Activated CD8-positive, alpha-beta memory T cell treated with anti-CD3 and anti-CD28 coated beads, Interleukin-2, amount 50 U/mL, for 24 hours (primary cell): ENCODE measurements at regions not wholly inside any gene's neighbourhood (a gene's known extent, or its start where the extent isn't known, plus 50 kb on each side); places are given as distances from the start of the nearest gene placed in this dataset.
"Not testable (repeated sequence)": the region's sequence is repeated elsewhere in the genome, so short reads cannot be mapped to it uniquely, and the experiment has no call there.

Experiments used
- DNase-seq: peaks from one replicate; pipeline ENCODE4 v3.0.0-alpha.2; 2020; ENCODE audit errors: extremely low read depth

GRCh38 chr14:56046546-56046945 lies 71.7 kb upstream of the PELI2 start:
- DNase-seq = no peak

GRCh38 chr14:56046996-56047395 lies 71.2 kb upstream of the PELI2 start:
- no peak for DNase-seq

GRCh38 chr14:56049536-56049935 lies 68.7 kb upstream of the PELI2 start:
- DNase-seq = no peak

- DNase-seq = no peak
Observed at GRCh38 chr14:56055511-56055910, 62.7 kb upstream of the PELI2 start.

GRCh38 chr14:56056031-56056430 lies 62.2 kb upstream of the PELI2 start:
- DNase-seq = no peak

GRCh38 chr14:56057071-56057741 lies 61.0 kb upstream of the PELI2 start:
- no peak for DNase-seq

- no peak for DNase-seq
Observed at GRCh38 chr14:56057767-56058166, 60.4 kb upstream of the PELI2 start.

GRCh38 chr14:56059054-56059453 lies 59.2 kb upstream of the PELI2 start:
- DNase-seq = no peak

- no peak for DNase-seq
Observed at GRCh38 chr14:56061051-56061450, 57.2 kb upstream of the PELI2 start.

GRCh38 chr14:56063131-56063530 lies 55.1 kb upstream of the PELI2 start:
- no peak for DNase-seq

- no peak for DNase-seq
Observed at GRCh38 chr14:56064513-56064912, 53.7 kb upstream of the PELI2 start.

GRCh38 chr14:56065199-56065598 lies 53.0 kb upstream of the PELI2 start:
- not testable (repeated sequence) for DNase-seq

- no peak for DNase-seq
Observed at GRCh38 chr14:56065621-56066290, 52.5 kb upstream of the PELI2 start.
